GF-D8 (cell line): ENCODE measurements at regions not wholly inside any gene's neighbourhood (a gene's known extent, or its start where the extent isn't known, plus 50 kb on each side); places are given as distances from the start of the nearest gene placed in this dataset.

Experiments used
- DNase-seq: peaks from one replicate; lab custom pipeline; 2025; lab: John Stamatoyannopoulos, UW

GRCh38 chr5:173804579-173804978 lies 83.6 kb upstream of the CPEB4 start:
- DNase-seq, result no peak

- no peak for DNase-seq
These were observed 81.7 kb upstream of the CPEB4 start for GRCh38 chr5:173806270-173807035.

GRCh38 chr5:173807181-173807655 lies 80.9 kb upstream of the CPEB4 start:
- no peak for DNase-seq

GRCh38 chr5:173808079-173808808 lies 79.9 kb upstream of the CPEB4 start:
- peak; percentile 59 for DNase-seq

- no peak for DNase-seq
These were observed 79.1 kb upstream of the CPEB4 start for GRCh38 chr5:173809014-173809413.

GRCh38 chr5:173812811-173813550 lies 75.2 kb upstream of the CPEB4 start:
- no peak for DNase-seq

GRCh38 chr5:173814053-173814452 lies 74.1 kb upstream of the CPEB4 start:
- DNase-seq, result no peak

- DNase-seq, result no peak
These were observed 72.6 kb upstream of the CPEB4 start for GRCh38 chr5:173815571-173815970.

GRCh38 chr5:173816728-173817127 lies 71.4 kb upstream of the CPEB4 start:
- no peak for DNase-seq

GRCh38 chr5:173817561-173817960 lies 70.6 kb upstream of the CPEB4 start:
- no peak for DNase-seq

GRCh38 chr5:173819521-173819920 lies 68.6 kb upstream of the CPEB4 start:
- DNase-seq, result no peak

- DNase-seq, result no peak
These were observed 64.9 kb upstream of the CPEB4 start for GRCh38 chr5:173823274-173823644.

GRCh38 chr5:173823721-173824567 lies 64.2 kb upstream of the CPEB4 start:
- no peak for DNase-seq

GRCh38 chr5:173825215-173825865 lies 62.8 kb upstream of the CPEB4 start:
- no peak for DNase-seq

- DNase-seq, result no peak
These were observed 62.1 kb upstream of the CPEB4 start for GRCh38 chr5:173826086-173826427.

- DNase-seq, result no peak
These were observed 61.5 kb upstream of the CPEB4 start for GRCh38 chr5:173826428-173827350.

- no peak for DNase-seq
These were observed 59.2 kb upstream of the CPEB4 start for GRCh38 chr5:173828952-173829351.

- no peak for DNase-seq
These were observed 58.3 kb upstream of the CPEB4 start for GRCh38 chr5:173829826-173830225.

GRCh38 chr5:173830421-173830820 lies 57.7 kb upstream of the CPEB4 start:
- DNase-seq, result no peak

GRCh38 chr5:173831196-173831914 lies 56.8 kb upstream of the CPEB4 start:
- DNase-seq, result no peak
